C4-2B (cell line): ENCODE measurements at regions not wholly inside any gene's neighbourhood (a gene's known extent, or its start where the extent isn't known, plus 50 kb on each side); places are given as distances from the start of the nearest gene placed in this dataset.

Experiments
- ZFX ChIP-seq: fragments of 450-650 bp; IDR thresholded peaks from 2 replicates; pipeline ENCODE4 v1.6.1; 2017
- TF ChIP-seq, protein P1 (sequence below): fragments of 450-650 bp; conservative IDR thresholded peaks from 2 replicates; pipeline ENCODE4 v1.5.1; 2017; ENCODE audit warnings: mild to moderate bottlenecking

DNA sequence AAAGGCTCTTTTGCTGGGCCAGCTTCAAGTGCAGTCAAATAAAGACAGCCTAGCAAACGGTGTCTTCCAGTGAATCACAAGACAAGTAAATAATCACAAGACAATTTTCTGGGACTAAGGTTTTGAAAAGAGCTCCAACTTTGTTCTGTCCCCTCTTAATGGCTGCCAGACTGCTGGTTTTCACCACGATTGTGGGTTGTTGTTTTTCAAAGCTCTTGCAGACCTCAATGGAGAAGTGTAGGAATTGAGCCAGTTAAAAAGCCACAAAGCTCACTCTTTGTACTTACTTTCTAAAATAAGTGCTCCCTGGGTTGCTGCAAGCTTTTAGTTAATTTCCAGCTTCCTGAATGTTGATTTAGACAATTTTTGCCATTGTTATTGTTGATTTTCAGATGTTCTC lies 405.8 kb upstream of the HTR2C start:
- TF ChIP-seq, protein P1, sequence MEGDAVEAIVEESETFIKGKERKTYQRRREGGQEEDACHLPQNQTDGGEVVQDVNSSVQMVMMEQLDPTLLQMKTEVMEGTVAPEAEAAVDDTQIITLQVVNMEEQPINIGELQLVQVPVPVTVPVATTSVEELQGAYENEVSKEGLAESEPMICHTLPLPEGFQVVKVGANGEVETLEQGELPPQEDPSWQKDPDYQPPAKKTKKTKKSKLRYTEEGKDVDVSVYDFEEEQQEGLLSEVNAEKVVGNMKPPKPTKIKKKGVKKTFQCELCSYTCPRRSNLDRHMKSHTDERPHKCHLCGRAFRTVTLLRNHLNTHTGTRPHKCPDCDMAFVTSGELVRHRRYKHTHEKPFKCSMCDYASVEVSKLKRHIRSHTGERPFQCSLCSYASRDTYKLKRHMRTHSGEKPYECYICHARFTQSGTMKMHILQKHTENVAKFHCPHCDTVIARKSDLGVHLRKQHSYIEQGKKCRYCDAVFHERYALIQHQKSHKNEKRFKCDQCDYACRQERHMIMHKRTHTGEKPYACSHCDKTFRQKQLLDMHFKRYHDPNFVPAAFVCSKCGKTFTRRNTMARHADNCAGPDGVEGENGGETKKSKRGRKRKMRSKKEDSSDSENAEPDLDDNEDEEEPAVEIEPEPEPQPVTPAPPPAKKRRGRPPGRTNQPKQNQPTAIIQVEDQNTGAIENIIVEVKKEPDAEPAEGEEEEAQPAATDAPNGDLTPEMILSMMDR: no peak
- TF ChIP-seq ZFX: no peak
